ENCODE measurements at regions not wholly inside any gene's neighbourhood (a gene's known extent, or its start where the extent isn't known, plus 50 kb on each side); places are given as distances from the start of the nearest gene placed in this dataset.

- Mint-ChIP-seq H3K4me1 (peaks cover 18% of the 10 kb centered on the region), H3K36me3 (ENCODE audit: low read depth) (peaks cover 9% of the 10 kb centered on the region; the same call in 2 of the 3 replicates)
- no peak for ATAC-seq
These were observed 252.2 kb upstream of the MTNR1B start for GRCh38 chr11:92717240-92717639.

More at GRCh38 chr11:92717240-92717639, 252.2 kb upstream of the MTNR1B start:
- Histone ChIP-seq H3K4me2 (no peak overlapping the region), H3K79me2 (replicated peaks; ENCODE audit: insufficient read depth) (no peaks in the 10 kb centered on the region), H3K36me3 (ENCODE audit: insufficient read depth) (no peaks in the 10 kb centered on the region), H3K27ac (ENCODE audit: low read depth) (no peak overlapping the region), H3K4me1 (ENCODE audit: insufficient read depth) (peaks cover 16% of the 10 kb centered on the region), H3K4me3 (no peak overlapping the region), H4K20me1 (replicated peaks; ENCODE audit: insufficient read depth) (no peaks in the 10 kb centered on the region), H3K9me2 (ENCODE audit: insufficient read depth) (peaks cover 11% of the 10 kb centered on the region; the same call in 1 of the 2 replicates), H2AFZ (no peak overlapping the region), H3F3A (replicated peaks; ENCODE audit: low read depth) (no peaks in the 10 kb centered on the region), H3K27me3 (ENCODE audit: insufficient read depth) (no peaks in the 10 kb centered on the region)
- Mint-ChIP-seq H3K4me3 (no peak overlapping the region), H3K27ac (no peak overlapping the region), H3K9me3 (peaks cover 7% of the 10 kb centered on the region; the same call in 1 of the 3 replicates), H3K27me3 (ENCODE audit: insufficient read depth, low read depth, poor library complexity) (peaks cover 4% of the 10 kb centered on the region)
- no peak for TF ChIP-seq NANOG (IDR thresholded peaks at IDR 0.05; ENCODE audit: borderline replicate concordance)
- no peak for TF ChIP-seq STAT1 (IDR thresholded peaks at IDR 0.05; ENCODE audit: unreplicated experiment)
- no peak for TF ChIP-seq EZH2 (IDR thresholded peaks at IDR 0.05; ENCODE audit: low read depth, unreplicated experiment)
- TF ChIP-seq, protein P1, sequence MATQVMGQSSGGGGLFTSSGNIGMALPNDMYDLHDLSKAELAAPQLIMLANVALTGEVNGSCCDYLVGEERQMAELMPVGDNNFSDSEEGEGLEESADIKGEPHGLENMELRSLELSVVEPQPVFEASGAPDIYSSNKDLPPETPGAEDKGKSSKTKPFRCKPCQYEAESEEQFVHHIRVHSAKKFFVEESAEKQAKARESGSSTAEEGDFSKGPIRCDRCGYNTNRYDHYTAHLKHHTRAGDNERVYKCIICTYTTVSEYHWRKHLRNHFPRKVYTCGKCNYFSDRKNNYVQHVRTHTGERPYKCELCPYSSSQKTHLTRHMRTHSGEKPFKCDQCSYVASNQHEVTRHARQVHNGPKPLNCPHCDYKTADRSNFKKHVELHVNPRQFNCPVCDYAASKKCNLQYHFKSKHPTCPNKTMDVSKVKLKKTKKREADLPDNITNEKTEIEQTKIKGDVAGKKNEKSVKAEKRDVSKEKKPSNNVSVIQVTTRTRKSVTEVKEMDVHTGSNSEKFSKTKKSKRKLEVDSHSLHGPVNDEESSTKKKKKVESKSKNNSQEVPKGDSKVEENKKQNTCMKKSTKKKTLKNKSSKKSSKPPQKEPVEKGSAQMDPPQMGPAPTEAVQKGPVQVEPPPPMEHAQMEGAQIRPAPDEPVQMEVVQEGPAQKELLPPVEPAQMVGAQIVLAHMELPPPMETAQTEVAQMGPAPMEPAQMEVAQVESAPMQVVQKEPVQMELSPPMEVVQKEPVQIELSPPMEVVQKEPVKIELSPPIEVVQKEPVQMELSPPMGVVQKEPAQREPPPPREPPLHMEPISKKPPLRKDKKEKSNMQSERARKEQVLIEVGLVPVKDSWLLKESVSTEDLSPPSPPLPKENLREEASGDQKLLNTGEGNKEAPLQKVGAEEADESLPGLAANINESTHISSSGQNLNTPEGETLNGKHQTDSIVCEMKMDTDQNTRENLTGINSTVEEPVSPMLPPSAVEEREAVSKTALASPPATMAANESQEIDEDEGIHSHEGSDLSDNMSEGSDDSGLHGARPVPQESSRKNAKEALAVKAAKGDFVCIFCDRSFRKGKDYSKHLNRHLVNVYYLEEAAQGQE (IDR thresholded peaks at IDR 0.05; ENCODE audit: unreplicated experiment): no peak
- no peak for TF ChIP-seq CTCF (conservative IDR thresholded peaks at IDR 0.05; ENCODE audit: low read depth in 2 of 2)
- no peak for TF ChIP-seq EZH2phosphoT487 (IDR thresholded peaks at IDR 0.05; ENCODE audit: unreplicated experiment)
- no peak for TF ChIP-seq CREB1 (CRISPR knock-in tag; IDR thresholded peaks at IDR 0.05; ENCODE audit: low read depth)
- no peak for TF ChIP-seq ZNF331 (CRISPR knock-in tag; IDR thresholded peaks at IDR 0.05; ENCODE audit: low read depth)
- TF ChIP-seq JUNB (IDR thresholded peaks at IDR 0.05; ENCODE audit: unreplicated experiment): no peak
- no peak for TF ChIP-seq POLR2AphosphoS5 (IDR thresholded peaks at IDR 0.05; ENCODE audit: low read depth)
- TF ChIP-seq ZNF462 (CRISPR knock-in tag; IDR thresholded peaks at IDR 0.05): no peak
- no peak for TF ChIP-seq ETS1 (IDR thresholded peaks at IDR 0.05)
- no peak for DNase-seq (ENCODE audit: low spot score)

All from GM23338 (cell line).